Neural cell (in vitro differentiated cells): ENCODE measurements at regions not wholly inside any gene's neighbourhood (a gene's known extent, or its start where the extent isn't known, plus 50 kb on each side); places are given as distances from the start of the nearest gene placed in this dataset.

ENCODE experiments used
- CTCF ChIP-seq: fragments of 450-650 bp; IDR thresholded peaks from 2 replicates; pipeline ENCODE4 v1.5.1; 2014; ENCODE audit warnings: antibody characterized with exemption, mild to moderate bottlenecking, moderate library complexity; ENCODE audit not compliant: poor library complexity, severe bottlenecking
- TAF1 ChIP-seq: IDR thresholded peaks from 2 replicates; pipeline ENCODE4 v1.6.1; 2012; ENCODE audit warnings: low read depth

- TF ChIP-seq CTCF (no peak), TAF1 (no peak)
Measured at GRCh38 chr4:19729886-19730651, 521.6 kb upstream of the SLIT2 start.
